RWPE1 (cell line): ENCODE measurements at regions not wholly inside any gene's neighbourhood (a gene's known extent, or its start where the extent isn't known, plus 50 kb on each side); places are given as distances from the start of the nearest gene placed in this dataset.

Experiments
- CTCF ChIA-PET: fragments of 350-600 bp; sonication (Branson Sonifier 250); formaldehyde crosslinking; extraction: SDS; loops from one replicate; lab custom pipeline; 2021; lab: Yijun Ruan, JAX
- POLR2A ChIA-PET: fragments of 400-600 bp; formaldehyde crosslinking; extraction: SDS; loops from one replicate; lab custom pipeline; 2020; ENCODE audit warnings: antibody characterized with exemption; ENCODE audit not compliant: low non-redundant PET; lab: Yijun Ruan, JAX
- DNase-seq: peaks from one replicate; pipeline ENCODE4 v3.0.0; 2012; ENCODE audit warnings: low spot score
- H3K27ac ChIP-seq: fragments of 450-650 bp; 2 replicates; pipeline ENCODE4 v1.5.1; 2017
- CTCF ChIP-seq: fragments of 450-650 bp; conservative IDR thresholded peaks from 2 replicates; pipeline ENCODE4 v1.5.1; 2017; ENCODE audit warnings: low read depth, mild to moderate bottlenecking

DNA sequence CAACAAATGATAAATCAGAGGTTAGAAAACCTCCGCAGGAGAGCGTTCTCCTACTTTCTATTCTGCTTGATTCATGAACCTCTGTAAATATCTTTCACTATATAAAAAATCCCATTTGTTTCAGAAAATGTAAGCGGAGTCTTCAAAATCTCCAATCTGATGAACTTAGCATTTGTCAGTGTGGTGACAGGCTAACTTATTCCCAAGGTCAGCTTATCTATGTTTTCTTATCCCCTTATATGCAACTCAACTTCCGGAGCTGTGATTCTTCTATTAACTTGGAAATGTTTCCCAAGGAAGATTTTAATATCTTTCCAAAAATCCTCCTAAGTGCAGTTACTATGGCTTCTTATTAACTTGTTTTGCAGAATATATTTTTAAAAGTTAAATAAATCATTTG lies 87.5 kb upstream of the C1QTNF7 start:
- CTCF ChIA-PET: no interaction called here
- no peak overlapping the region for H3K27ac ChIP-seq
- no peak for DNase-seq
- no peak for TF ChIP-seq CTCF
- POLR2A ChIA-PET: no interaction called here

GRCh38 chr4:15340902-15341732 lies 86.7 kb upstream of the C1QTNF7 start:
- POLR2A ChIA-PET: no interaction called here
- H3K27ac ChIP-seq: no peak overlapping the region
- DNase-seq: no peak
- no peak for TF ChIP-seq CTCF
- CTCF ChIA-PET: no interaction called here

DNA sequence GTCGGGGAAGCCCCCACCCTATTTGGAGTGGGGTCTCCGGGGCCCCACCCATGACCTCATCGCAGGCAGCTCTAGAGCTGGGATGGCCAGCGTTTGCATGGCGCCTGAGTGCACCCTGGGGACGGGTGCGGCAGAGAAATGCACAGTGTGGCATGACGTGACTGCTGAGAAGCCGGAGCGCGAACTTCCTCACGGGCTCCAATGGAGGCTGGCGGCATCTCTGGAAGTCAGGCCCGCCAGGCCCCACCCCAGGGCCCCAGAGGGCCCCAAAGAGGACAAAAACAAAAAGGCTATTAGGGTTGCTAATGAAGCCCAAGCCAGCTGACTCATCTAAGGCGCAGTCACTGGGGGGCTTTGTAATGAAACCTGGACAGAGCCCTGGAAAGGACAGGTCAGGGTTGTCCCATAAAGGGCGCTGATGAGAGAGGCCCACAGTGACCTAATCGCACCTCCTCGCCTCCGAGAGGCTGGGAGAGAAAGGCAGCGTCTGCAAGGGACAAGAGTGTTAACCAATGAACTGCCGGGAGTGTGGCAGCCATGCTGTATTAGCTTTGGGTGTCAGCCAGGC lies 86.0 kb upstream of the C1QTNF7 start:
- no peak for DNase-seq
- ChIA-PET POLR2A (no interaction called here), CTCF (no interaction called here)
- H3K27ac ChIP-seq: no peak overlapping the region
- no peak for TF ChIP-seq CTCF

DNA sequence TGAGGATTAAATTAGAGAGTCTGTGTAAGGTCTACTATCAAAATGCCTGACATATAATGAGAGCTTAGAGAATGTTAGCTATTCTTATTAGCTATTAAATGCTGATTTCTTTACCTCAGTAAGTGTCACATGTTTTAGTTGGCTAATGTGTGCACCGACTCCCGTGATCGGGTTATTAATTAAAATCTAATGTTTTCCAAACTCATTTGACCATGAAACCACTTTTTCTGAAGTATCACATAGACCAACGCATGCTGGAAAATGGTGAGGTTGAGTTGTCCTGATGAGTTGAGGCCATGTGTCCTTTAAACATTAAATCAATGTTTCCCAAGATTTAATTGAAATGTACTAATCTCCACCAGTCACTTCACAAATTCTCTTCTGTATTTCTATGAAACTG lies 84.8 kb upstream of the C1QTNF7 start:
- ChIA-PET CTCF (no interaction called here), POLR2A (no interaction called here)

DNA sequence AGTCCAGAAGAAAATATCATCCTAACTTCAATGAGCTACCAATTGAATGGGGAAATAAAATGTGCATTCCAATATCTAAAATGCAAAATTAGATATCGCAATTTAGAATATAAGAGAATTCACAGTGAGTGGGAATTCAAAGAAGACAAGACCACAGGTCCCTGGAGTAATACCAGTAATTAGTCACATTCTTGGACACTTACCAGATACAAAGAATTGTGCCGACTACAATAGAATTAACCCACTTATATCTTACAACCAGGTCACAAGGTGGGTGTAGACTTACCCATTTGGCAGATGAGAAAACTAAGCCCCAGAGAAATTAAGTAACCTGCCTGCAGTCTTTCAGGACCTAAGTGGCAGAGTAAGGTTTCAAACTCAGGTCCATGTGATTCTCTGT lies 84.3 kb upstream of the C1QTNF7 start:
- no peak for TF ChIP-seq CTCF
- CTCF ChIA-PET: no interaction called here
- POLR2A ChIA-PET: no interaction called here
- H3K27ac ChIP-seq: no peak overlapping the region
- DNase-seq: no peak

More for the DNA sequence above, 84.8 kb upstream of the C1QTNF7 start:
- H3K27ac ChIP-seq: no peak overlapping the region
- TF ChIP-seq CTCF: no peak
- DNase-seq: no peak

GRCh38 chr4:15344041-15344440 lies 83.8 kb upstream of the C1QTNF7 start:
- ChIA-PET POLR2A (no interaction called here), CTCF (no interaction called here)
- no peak overlapping the region for H3K27ac ChIP-seq
- no peak for TF ChIP-seq CTCF
- no peak for DNase-seq
